ENCODE measurements at regions not wholly inside any gene's neighbourhood (a gene's known extent, or its start where the extent isn't known, plus 50 kb on each side); places are given as distances from the start of the nearest gene placed in this dataset.
A peak's percentile ranks its signal among the peaks of the same experiment; 100 is the strongest.

DNA sequence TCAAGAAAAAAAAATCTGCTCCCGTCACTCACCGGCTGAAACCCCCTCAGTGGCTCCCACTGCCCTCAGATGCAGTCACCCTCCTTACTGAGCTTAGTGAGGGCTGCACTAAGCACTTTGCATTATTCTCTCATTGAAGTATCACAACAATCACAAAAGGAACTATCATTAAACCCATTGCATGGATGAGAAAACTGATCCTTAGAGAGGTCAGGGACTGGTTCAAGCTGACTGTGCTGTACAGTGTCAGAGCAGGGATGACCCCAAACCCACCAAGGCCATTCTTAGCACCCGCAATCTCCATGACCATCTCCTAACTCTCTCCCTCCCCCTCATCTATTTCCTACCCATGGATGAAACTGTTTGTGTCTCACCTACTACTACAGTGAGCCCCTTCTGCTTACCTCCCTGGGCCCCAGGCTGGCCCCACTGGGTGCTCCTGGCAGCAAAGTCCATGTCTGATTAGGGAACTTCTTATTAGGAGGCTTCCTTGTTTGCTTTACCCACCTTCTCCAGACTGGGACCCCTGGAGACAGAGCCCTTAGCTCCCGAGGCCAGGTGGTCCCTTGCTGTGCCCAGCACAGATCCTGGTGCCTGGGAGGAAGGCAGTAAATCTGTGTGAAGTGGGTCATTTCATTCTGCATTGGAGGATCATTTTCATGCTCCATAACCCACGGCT lies 139.3 kb upstream of the ID2 start:
- H3K4me2 ChIP-seq (replicated peaks; ENCODE audit: extremely low read depth, low read length, poor library complexity, severe bottlenecking) = peak overlapping the region; percentile 35
- WGBS (ENCODE audit: insufficient coverage) = 100% methylated on average over 1 of the region's 5 CpGs
- H3K36me3 ChIP-seq (replicated peaks in 1 of 2; ENCODE audit: control insufficient read depth in 1 of 2, insufficient read depth in 2 of 2, low read length in 2 of 2) = no peaks in the 10 kb centered on the region
- TF ChIP-seq, protein P1, sequence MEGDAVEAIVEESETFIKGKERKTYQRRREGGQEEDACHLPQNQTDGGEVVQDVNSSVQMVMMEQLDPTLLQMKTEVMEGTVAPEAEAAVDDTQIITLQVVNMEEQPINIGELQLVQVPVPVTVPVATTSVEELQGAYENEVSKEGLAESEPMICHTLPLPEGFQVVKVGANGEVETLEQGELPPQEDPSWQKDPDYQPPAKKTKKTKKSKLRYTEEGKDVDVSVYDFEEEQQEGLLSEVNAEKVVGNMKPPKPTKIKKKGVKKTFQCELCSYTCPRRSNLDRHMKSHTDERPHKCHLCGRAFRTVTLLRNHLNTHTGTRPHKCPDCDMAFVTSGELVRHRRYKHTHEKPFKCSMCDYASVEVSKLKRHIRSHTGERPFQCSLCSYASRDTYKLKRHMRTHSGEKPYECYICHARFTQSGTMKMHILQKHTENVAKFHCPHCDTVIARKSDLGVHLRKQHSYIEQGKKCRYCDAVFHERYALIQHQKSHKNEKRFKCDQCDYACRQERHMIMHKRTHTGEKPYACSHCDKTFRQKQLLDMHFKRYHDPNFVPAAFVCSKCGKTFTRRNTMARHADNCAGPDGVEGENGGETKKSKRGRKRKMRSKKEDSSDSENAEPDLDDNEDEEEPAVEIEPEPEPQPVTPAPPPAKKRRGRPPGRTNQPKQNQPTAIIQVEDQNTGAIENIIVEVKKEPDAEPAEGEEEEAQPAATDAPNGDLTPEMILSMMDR (IDR thresholded peaks at IDR 0.05) = no peak
- H3K4me3 ChIP-seq (replicated peaks in 1 of 3; ENCODE audit: low read depth in 2 of 3, low read length in 3 of 3) = peak overlapping the region in 1 of 3 experiments; percentile 26
- no peaks in the 10 kb centered on the region for H3K9me3 ChIP-seq (replicated peaks in 1 of 2; ENCODE audit: control insufficient read depth in 1 of 2, insufficient read depth in 1 of 2, low read length in 2 of 2)
- H3K9me3 Mint-ChIP-seq = no peaks in the 10 kb centered on the region
- peaks cover 0 to 2% (median 1%) of the 10 kb centered on the region in 3 donors for H3K27me3 Mint-ChIP-seq (ENCODE audit: low read depth in 3 of 3)
- H2AFZ ChIP-seq (ENCODE audit: insufficient read depth, low read depth, low read length, poor library complexity, severe bottlenecking) = no peak overlapping the region
- no peaks in the 10 kb centered on the region for H3K27me3 ChIP-seq (ENCODE audit: control insufficient read depth in 2 of 2, insufficient read depth in 2 of 2, low read length in 2 of 2)
- no peak overlapping the region for H3K4me3 Mint-ChIP-seq
- H3K79me2 ChIP-seq (ENCODE audit: insufficient read depth, low read length) = no peaks in the 10 kb centered on the region
- H3K4me1 ChIP-seq (ENCODE audit: control insufficient read depth in 1 of 2, insufficient read depth in 2 of 2, low read length in 2 of 2) = peaks cover 93 to 100% of the 10 kb centered on the region in 2 donors
- peaks cover 2 to 7% of the 10 kb centered on the region in 2 donors for H3K36me3 Mint-ChIP-seq
- intact Hi-C loops (cut with micrococcal nuclease) = loop anchor here in 1 of 2 donors (2.0 to 10.0 kb wide), 3 partner anchors 40 to 308 kb away; partner anchors contain the start of gene ID2
- DNase-seq = no peak
- peak overlapping the region; percentile 93 to 98 for H3K27ac ChIP-seq (ENCODE audit: low read depth in 1 of 2, low read length in 2 of 2)
- H3K27ac Mint-ChIP-seq = peak overlapping the region; percentile 98 to 100 (median 99)
- H3K4me1 Mint-ChIP-seq = peaks cover 95% of the 10 kb centered on the region
- no peaks in the 10 kb centered on the region for H4K20me1 ChIP-seq (ENCODE audit: insufficient read depth, low read length)
- H3K9ac ChIP-seq (ENCODE audit: insufficient read depth, low read length, poor library complexity, severe bottlenecking) = peak overlapping the region; percentile 78

DNA sequence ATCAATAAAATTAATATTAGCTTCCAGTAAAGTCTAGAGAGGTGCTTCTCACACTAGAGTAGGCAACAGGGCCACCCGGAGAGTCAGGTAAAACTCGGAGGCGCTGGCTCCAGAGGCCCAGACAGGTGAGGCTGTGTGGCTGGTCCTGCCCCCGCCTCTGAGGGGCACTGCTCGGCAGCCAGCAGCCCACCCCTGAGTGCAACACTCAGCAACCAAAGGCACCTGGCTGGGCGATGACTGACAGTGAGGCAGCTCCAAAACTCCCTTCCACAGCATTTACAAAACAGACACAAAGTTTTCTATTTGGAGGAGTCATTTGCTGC lies 138.8 kb upstream of the ID2 start:
- Histone ChIP-seq H4K20me1 (ENCODE audit: insufficient read depth, low read length) (no peaks in the 10 kb centered on the region), H3K27me3 (ENCODE audit: control insufficient read depth in 2 of 2, insufficient read depth in 2 of 2, low read length in 2 of 2) (no peaks in the 10 kb centered on the region), H3K4me3 (replicated peaks in 1 of 3; ENCODE audit: low read depth in 2 of 3, low read length in 3 of 3) (peak overlapping the region in 1 of 3 experiments; percentile 26), H3K36me3 (replicated peaks in 1 of 2; ENCODE audit: control insufficient read depth in 1 of 2, insufficient read depth in 2 of 2, low read length in 2 of 2) (no peaks in the 10 kb centered on the region), H2AFZ (ENCODE audit: insufficient read depth, low read depth, low read length, poor library complexity, severe bottlenecking) (no peak overlapping the region), H3K4me1 (ENCODE audit: control insufficient read depth in 1 of 2, insufficient read depth in 2 of 2, low read length in 2 of 2) (peaks cover 89 to 99% of the 10 kb centered on the region in 2 donors), H3K27ac (ENCODE audit: low read depth in 1 of 2, low read length in 2 of 2) (peak overlapping the region; percentile 93 to 98), H3K9me3 (replicated peaks in 1 of 2; ENCODE audit: control insufficient read depth in 1 of 2, insufficient read depth in 1 of 2, low read length in 2 of 2) (no peaks in the 10 kb centered on the region), H3K9ac (ENCODE audit: insufficient read depth, low read length, poor library complexity, severe bottlenecking) (peak overlapping the region; percentile 78), H3K4me2 (replicated peaks; ENCODE audit: extremely low read depth, low read length, poor library complexity, severe bottlenecking) (peak overlapping the region; percentile 35), H3K79me2 (ENCODE audit: insufficient read depth, low read length) (no peaks in the 10 kb centered on the region)
- Mint-ChIP-seq H3K4me1 (peaks cover 95% of the 10 kb centered on the region), H3K9me3 (no peaks in the 10 kb centered on the region), H3K4me3 (no peak overlapping the region), H3K27ac (peak overlapping the region; percentile 98 to 100 (median 99)), H3K27me3 (ENCODE audit: low read depth in 3 of 3) (peaks cover under 1 to 2% (median 1%) of the 10 kb centered on the region in 3 donors), H3K36me3 (peaks cover 5 to 7% of the 10 kb centered on the region in 2 donors)
- intact Hi-C loops (cut with micrococcal nuclease) = loop anchor here in 1 of 2 donors (2.0 to 10.0 kb wide), 3 partner anchors 40 to 308 kb away; partner anchors contain the start of gene ID2
- 72% methylated on average over 3 of the region's 6 CpGs for WGBS (ENCODE audit: insufficient coverage)
- DNase-seq = no peak
- TF ChIP-seq, protein P1 (IDR thresholded peaks at IDR 0.05) = no peak

Data from CD14-positive monocyte (primary cell).